Activated T-helper 1 cell treated with Interleukin-2 at 50 U/mL for 16 hours (primary cell): ENCODE measurements at regions not wholly inside any gene's neighbourhood (a gene's known extent, or its start where the extent isn't known, plus 50 kb on each side); places are given as distances from the start of the nearest gene placed in this dataset.

Experiments
- DNase-seq: peaks from one replicate; pipeline ENCODE4 v3.0.0-alpha.2; 2020; ENCODE audit warnings: low read depth

DNA sequence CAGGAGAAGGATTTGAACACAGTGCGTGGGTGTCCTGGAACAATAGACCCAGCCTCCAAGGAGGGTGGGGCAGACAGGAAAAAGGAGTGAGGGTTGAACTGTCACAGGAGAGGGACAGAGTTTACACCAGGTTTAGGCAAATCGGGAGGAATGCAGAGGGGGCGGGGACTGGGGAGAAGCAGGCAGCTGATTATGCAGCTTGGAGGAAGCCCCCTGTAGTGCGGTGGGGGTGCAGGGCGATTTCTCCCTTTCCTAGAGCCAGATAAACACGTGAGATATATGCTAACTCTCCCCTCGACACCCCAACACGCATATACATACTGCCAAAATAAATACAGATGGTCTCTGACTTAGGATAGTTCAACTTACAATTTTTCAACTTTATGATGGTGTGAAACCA, 108.6 kb upstream of the PRR20G start:
- DNase-seq: no peak

DNA sequence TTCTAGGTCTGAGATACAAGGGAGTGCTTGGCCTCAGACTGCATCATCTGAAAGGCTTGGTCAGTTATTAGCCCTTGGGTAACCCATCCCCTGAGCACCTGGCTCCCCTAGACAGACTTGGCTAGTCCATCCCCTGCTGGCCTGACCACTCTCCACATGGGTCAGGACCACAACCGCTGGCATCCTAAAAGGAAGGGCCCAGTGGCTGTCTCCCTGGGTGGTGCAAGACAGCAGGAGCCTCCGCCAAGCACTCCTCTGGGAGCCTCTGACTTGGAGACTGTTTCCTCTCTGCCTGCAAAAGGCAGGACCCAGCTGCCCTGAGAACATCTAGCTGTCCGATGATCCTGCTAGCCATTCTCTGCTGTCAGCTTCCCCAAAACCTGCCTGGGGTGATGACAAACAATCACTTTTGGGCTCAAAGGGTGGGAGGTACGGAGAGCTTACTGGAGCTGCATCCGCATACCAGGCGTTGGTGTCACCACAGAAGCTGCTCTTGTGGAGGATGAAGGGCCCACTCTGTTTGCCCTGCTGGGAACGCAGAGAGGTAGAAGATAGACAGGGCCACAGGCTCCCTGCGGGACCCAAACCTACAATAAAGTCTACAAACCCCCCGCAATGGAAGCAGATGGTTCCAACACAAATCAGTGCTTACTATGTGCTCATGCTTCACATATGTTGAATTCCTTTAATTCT, 108.0 kb upstream of the PRR20G start:
- no peak for DNase-seq

DNA sequence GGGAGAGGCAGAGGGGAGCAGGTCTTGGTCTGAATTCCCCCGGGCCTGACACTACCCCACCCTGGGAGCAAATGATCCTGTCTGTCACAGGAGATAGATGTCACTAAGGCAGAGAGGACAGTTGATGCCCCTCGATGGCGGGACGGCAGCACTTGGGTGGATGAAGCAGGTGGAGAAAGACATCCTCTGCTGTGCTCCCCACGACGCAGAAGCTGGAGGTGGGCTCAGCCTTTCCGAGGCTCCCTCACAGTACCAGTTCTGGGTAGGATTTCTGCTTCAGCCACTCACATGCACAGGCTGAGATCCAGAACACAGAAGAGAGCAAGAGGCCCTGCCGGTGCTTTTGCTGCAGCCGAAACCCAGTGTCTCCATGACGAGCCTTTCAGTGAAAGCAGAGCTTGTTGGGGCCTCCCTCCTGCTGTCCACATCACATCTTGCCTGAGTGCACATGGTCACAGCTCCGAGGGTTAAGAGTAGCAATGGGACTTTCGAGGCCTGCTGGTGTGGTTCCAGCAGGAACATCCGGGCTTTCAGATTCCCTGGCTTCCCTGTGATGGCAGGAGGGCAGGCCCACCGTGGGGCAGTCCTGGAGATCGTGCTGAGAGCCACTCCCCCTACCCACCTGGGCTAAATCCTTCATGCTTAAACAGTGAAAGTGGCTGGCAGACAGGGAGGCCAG, 107.3 kb upstream of the PRR20G start:
- DNase-seq: no peak

DNA sequence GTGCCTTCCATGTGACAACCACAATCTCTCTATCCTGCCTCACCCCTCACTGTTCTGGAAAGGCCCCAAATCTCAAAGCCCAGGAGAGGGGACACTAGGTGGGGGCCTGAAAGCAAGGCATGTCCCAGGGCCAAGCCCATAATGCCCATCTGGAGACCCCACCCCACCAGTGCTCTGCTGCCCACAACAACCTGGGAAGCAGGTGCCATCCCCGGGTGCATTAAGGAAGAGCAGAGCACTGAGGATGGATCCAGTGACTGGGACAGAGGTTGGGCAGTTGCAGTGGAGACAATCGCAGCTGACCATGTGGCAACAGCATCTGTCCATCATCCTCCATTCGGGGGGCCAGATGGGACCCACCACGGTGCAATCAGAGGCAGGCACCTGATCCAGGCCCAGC, 106.2 kb upstream of the PRR20G start:
- DNase-seq: no peak

DNA sequence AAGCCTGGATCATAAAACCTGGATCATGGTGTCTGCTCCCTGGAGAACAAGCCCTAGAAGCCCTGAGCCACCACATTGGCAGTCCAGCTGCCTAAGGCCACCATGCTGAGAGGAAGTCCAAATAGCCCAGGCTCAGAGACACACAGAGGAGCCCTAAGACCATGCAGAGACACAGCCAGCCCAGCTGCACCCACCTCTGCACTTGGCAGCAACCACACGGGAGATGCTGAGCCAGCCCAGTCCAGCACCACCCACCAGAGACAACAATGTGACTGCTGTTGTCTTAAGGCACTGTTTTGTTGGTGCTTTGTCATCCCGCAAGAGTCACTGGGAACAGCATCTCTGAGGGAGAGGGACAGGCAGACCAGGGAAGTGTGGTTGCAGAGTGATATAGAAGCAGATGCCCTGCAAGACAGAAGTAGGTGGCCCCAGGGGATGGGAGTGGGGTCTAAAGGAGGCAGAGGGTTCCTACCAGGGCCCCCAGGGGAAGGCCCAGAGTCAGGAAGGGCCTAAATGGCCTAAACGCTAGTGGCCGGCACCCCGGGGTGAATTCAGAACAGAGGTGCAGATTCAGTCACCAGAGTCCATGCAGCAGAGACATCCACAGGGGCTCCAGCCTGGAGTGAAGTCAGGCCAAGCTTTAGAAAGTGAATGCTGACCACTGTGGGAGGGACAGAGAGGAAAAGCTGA, 105.4 kb upstream of the PRR20G start:
- no peak for DNase-seq

DNA sequence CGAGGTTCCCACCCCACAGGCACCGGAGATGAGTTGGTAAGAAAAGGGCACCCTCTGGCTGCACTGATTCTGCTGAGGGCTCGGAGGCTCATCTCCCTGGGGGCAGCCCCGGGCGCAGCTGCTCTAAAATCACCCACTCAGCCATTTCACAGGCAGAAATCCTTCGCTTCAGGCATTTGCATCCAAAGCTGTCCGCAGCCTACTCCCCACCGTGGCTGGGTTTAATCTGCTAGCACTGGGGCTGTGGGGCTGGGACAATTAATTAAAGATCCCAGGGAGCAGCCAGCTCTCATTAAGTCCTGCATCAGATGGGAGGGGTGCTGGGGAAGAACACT, 104.3 kb upstream of the PRR20G start:
- DNase-seq: no peak

DNA sequence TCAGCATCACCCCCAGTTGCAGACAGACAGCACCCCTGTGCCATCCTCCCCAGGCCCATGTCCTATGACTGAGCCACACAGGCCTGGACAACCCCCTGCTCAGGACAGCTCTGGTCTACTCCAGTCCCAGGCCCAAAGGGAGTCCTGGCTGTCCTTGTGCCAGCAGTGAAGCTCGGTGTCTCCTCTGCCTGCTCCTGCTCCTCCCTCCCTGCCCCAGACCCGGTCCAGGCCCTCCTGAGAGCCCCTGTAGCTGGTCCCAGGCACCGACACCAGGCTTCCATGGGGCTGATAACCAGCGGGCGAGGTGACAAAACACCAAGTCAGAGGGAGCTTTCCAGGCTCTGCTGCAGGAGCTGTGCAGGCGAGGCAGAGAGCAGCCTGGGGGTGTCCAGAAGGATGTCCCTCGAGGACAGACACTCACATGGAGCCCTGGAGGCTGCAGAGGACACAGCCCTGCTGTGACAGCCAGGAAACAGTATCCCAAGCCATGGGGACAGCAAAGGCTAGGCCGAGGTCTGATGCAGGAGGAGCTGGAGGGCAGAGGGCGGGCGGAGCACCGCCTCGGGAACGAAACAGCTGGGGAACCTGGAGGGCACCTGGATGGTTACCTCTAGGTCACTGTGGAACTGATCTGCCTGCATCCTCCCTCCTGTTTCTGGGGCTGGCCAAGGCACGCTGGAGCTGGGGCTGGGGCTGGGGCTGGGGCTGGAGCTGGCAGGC, 103.8 kb upstream of the PRR20G start:
- no peak for DNase-seq

DNA sequence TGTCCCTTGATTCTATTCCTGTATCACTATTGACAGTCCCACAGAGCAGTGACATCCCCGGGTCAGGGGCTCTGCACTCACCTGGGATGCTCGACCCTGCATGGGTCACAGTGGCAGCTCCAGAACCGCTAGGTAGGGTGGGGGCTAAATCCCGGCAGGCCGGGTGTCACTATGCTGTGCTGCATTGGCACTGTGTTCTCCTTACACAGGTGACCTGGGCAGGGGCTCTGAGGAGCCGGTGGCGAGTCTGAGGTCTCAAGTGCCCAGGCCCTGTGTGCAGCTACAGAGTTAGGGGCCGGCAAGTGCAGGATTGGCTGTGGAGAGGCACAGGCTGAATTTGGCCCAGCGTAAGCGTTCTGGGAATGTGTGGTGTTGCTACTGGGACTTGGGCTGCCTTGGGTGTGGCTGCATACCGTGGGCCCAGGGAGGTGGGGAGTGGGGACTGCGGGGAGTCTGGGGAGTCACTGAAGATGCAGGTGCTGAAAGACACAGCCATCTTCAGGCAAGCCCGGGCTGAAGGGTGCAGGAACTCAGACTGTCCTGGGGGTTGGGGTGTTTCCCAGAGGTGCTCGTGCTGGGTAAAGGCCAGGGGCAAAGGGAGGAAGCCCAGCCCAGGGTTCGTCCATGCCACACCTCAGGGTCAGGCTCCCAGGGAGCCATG, 102.6 kb upstream of the PRR20G start:
- no peak for DNase-seq

DNA sequence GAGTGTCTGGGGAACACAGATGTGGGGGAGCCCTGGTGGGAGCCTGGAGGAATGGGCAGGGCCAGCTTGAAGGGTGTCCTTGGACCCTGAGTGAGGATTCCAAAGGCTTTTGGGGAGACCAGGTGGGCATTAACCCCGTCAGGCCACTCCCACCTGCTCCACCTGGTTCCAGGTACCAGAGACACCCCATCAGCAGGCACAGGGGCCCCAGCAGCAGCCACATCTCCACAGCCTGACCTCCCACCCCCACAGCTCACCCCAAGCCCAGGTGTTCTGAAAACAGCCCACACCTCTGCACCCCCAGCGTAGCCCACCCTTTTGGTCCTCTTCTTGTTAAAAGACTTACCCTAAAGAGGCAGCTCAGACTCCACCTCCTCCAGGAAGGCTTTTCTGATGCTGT, 102.1 kb upstream of the PRR20G start:
- DNase-seq: no peak

DNA sequence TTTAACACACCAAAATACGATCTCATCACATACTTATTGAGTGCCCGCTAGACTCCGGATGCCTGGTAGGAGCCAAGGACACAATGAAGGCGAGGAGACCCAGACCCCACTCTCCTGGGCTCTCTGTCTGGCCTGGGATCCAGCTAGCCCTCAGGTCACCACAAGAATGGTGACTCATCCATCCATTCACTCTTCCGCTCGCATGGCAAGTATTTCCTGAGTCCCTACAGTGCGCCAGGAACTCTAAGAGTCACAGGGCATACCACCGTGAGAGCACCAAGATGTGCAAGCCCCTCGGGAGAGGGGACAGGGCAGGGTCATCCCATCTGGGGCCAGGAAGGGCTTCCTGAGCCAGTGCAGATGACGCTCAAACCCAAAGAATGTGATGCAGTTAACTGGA, 101.6 kb upstream of the PRR20G start:
- DNase-seq: no peak

DNA sequence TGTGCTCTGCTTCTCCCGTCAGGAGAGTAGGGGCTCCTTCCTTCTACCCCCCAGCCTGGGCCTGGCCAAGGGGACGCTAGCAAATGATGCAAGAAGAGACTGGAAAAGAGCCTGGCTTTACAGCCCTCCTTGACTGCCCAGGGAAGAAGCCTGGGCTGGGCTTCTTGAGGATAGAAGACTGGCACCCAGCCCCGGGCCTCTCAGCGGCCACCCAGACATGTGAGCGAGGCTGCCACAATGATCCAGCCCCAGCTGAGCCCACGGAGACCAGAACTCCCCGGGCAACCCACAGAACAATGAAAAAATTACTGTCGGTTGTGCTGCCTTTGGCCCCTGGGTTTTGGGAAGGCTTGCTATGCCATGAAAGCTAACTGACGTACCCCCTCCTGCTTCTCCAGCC, 100.6 kb upstream of the PRR20G start:
- DNase-seq: no peak

DNA sequence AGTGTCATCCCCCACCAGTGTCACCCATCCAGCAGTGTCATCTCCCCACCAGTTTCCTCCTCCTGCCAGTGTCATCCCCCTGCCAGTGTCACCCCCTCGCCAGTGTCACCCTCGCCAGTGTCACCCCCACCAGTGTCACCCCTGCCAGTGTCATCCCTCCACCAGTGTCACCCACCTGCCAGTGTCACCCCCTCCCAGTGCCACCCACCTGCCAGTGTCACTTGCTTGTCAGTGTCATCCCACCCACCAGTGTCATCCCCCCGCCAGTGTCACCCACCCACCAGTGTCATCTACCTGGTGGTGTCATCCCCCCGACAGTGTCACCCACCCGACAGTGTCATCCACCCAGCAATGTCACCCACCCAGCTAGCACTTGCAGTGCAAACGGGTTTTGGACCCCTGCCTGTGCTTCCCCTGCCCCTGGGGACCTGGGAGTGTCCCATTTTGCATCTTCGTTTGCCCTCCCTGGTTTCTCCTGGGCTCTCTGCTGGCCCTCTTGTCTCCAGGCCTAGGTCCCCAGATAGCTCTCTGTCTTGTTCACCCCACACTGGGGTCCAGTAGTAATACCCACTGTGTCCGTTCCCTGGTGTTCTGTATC, 99.8 kb upstream of the PRR20G start:
- no peak for DNase-seq

DNA sequence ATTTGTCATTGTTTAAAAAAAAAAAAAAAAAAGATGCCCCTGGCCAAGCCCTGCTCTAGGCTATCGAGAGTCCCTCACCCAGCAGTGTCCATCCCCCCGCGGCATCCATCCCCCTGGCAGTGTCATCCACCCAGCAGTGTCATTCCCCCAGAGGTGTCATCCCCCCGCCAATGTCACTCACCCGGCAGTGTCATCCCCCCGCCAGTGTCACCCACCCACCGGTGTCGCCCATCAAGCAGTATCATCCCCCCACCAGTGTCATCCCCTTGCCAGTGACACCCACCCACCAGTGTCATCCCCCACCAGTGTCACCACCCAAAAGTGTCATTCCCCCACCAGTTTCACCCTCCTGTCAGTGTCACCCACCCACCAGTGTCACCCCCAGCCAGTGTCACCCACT, 99.3 kb upstream of the PRR20G start:
- no peak for DNase-seq

DNA sequence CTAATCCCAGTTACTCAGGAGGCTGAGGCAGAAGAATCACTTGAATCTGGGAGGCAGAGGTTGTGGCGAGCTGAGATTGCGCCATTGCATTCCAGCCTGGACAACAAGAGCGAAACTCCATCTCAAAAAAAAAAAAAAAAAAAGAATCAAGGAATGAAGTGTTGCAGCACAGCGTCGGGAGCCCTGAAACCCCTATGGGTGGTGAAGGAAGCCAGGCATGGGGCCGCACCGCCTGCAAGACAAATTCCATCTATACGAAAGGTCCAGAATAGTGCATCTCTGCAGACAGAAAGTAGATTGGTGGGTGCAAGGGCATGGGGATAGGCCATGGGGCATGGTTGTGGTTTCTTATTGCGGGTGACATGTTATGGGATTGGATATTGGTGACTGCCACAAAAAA, 98.6 kb upstream of the PRR20G start:
- no peak for DNase-seq

DNA sequence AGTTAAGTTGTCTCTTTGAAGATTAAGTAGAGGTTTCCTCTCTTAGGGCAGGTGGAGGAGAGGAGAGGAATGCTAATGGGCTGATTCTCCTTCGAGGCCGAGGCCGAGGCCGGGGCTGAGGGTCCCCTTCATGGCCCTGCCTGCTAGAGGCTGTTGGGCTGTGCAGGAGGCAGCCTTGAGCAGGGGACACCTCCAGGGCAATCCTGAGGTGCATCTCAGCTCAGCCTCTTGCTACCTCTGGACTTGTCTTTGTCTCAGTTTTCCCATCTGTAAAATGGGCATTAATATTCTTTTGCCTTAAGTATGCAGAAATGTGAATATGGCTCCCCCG, 97.7 kb upstream of the PRR20G start:
- DNase-seq: no peak

DNA sequence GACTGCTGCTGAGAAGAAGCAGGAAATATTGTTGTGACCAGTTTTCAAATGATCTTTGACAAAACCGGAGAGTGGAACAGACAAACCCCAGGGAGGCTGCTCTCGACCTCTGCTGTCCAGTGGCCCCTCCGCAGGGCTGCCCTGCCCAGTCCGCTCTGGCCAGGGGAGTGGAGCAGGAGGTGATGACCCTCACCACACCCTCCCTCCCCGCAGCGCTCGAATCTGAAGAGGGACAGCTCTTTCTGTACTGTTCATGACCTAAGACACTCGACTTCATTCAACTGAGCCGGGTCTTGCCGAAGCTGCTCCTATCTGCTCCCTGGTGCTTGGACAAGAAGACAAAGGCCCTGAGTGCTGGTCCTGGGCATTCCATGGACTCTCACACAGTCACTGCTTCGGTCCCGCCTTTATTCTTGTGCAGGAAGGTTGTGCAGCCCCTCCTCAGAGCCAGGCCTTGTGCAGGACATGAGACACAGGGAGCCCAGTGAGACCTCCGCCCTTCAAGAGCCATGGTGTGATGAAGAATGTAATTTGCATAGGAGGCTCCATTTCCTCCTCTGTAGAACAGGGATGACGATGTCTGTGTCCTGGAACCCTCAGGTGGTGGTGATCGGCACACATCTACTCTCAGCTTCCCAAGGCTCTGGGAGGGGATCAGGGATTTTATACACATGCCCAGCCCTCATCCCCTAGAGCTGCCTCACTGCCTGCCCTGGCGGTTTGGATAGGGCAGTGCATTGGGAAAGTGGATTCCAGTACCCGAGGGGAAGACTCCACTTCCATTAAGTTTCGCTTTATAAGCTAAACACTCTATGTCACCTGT, 97.1 kb upstream of the PRR20G start:
- DNase-seq: no peak

DNA sequence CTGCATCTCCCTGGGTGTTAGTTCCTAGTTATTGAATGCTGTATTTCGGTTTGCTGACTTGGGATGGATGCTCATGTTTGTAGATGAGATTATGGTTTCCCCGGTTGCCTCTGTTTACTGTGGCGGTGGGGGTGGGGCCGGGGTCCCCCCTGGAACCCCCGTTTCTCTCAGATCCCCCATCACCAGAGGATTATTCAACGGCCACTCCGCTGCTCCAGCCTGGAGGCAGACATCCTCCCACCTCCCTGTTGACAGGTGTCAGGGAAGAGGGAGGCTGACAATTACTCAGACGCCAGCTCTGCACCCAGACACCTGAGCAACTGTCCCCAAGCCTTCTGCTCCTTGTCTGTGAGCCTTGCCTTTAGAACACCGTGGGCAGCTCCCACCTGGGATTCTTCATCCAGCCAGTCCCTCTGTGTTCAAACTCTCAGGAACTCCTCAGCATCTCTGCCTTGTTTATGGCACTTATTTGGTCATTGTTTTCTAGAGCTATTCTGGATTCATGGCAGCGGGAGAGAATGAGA, 95.9 kb upstream of the PRR20G start:
- no peak for DNase-seq

DNA sequence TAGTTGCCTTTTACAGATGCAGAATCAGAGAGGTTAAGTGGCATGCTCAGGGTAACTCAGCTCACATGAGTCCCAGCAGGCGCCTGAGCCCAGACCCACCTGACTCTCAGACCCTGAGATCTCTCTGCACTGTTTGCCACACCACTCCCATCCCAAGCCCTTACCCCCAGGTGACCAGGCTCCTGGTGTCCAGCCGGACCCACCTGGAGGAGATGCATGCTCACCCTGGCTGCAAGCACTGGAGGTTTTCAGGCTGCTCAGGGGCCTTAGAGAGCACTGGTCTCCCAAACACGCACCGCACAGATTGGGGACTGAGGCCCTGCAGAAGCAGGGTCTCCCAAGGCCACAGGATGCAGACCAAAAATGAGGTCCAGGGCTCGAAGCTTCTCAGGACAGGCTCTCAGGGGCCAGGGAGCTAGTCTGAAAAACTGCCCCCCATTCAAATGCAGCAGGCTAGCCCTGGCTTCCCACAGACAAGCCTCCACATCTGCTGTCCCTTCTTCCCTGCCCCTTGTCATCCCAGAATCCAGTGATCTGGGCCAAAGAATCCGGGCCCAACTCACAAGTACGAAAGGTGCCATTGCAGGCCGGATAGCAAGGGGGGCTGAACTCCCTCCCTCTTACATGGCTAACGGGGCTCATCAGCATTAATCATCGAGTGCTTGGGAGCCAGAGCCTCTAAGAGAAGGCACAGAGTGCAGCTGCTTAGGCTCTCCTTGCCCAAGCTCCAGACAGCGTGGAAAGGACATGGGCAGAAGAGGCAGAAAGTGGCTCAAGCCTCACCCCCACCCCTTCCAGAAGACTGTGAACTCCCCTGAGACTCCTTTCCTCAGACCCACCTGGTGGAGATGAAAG, 90.2 kb upstream of the PRR20G start:
- no peak for DNase-seq

DNA sequence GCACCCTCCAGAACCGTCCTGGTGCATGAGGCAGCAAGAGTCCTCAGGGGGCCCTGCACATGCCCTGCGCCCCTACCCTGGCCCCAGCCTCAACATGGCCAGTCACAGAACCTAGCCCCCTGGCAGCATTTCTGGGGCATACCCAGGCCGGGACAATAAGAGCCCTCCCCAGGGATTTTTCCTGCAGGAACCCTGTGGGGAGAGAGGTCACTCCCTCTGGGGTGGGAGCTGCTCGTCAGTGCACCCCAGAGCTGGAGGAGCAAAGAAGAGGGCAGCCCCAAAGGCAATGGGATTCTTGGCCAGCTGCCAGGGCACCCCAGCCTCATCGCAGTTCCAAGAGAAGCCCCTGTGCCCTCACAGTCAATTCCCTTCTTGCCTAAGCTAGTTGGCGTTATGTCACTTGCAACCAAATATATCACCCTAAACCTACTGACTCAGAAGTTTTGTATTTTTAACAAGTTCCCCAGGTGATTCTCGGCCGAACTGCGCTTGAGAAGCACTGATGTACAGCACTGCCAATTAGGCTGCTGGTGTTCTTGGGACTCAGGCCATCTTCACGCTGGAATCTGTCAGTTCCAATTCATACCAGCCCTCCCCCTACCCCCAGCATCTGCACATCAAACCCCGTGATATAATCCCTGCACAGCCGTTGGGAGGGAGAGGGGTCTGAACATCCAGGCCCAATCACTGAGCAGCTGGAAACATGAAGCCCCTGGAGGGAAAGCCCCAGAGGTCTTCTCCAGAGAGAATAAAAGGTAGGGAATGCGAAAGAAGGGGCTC, 87.5 kb upstream of the PRR20G start:
- no peak for DNase-seq
